ENCODE measurements at regions not wholly inside any gene's neighbourhood (a gene's known extent, or its start where the extent isn't known, plus 50 kb on each side); places are given as distances from the start of the nearest gene placed in this dataset.

- Histone ChIP-seq H4K5ac (ENCODE audit: insufficient read length, low read depth, low read length) (no peak overlapping the region), H3K9ac (replicated peaks in 1 of 4; ENCODE audit: extremely low read depth in 1 of 4, low read depth in 3 of 4, low read length in 3 of 4) (no peak overlapping the region), H4K91ac (replicated peaks; ENCODE audit: insufficient read length, low read length) (no peak overlapping the region), H4K8ac (ENCODE audit: extremely low read depth, insufficient read depth, low read length) (no peak overlapping the region), H3K56ac (replicated peaks; ENCODE audit: insufficient read length, low read depth, low read length) (no peak overlapping the region), H3K79me2 (ENCODE audit: control insufficient read depth in 1 of 2, insufficient read depth in 2 of 2, low read length in 2 of 2) (no peaks in the 10 kb centered on the region), H4K20me1 (replicated peaks in 1 of 2; ENCODE audit: control insufficient read depth in 1 of 2, insufficient read depth in 2 of 2, low read length in 2 of 2) (no peaks in the 10 kb centered on the region), H3K23ac (ENCODE audit: insufficient read length) (no peak overlapping the region), H3K27ac (ENCODE audit: low read depth, low read length) (no peak overlapping the region), H3K9me3 (ENCODE audit: insufficient read depth in 2 of 2, low read depth in 1 of 2, low read length in 1 of 2) (no peaks in the 10 kb centered on the region), H2BK5ac (ENCODE audit: low read depth, low read length) (no peak overlapping the region), H2BK12ac (ENCODE audit: low read depth, low read length) (no peak overlapping the region), H3K79me1 (ENCODE audit: low read depth, low read length) (no peaks in the 10 kb centered on the region), H2AK5ac (ENCODE audit: low read depth, low read length) (no peak overlapping the region), H3K4me1 (replicated peaks in 1 of 4; ENCODE audit: control insufficient read depth in 3 of 4, insufficient read depth in 4 of 4, low read length in 3 of 4) (peaks cover 7 to 15% (median 12%) of the 10 kb centered on the region in 4 experiments), H2BK120ac (replicated peaks; ENCODE audit: low read depth, low read length) (no peak overlapping the region), H2BK15ac (ENCODE audit: low read length) (no peak overlapping the region), H3K23me2 (ENCODE audit: low read depth, low read length) (no peaks in the 10 kb centered on the region), H3K4me3 (ENCODE audit: extremely low read depth in 1 of 4, insufficient read depth in 2 of 4, low read depth in 3 of 4, low read length in 4 of 4) (no peak overlapping the region), H3K4ac (replicated peaks; ENCODE audit: insufficient read length, low read depth, low read length) (no peak overlapping the region), H3K18ac (ENCODE audit: extremely low read depth, low read length) (no peak overlapping the region), H3K36me3 (ENCODE audit: control insufficient read depth in 2 of 4, insufficient read depth in 4 of 4, low read length in 3 of 4) (no peaks in the 10 kb centered on the region), H3K4me2 (ENCODE audit: insufficient read depth in 1 of 2, low read depth in 2 of 2, low read length in 2 of 2) (no peak overlapping the region), H3K27me3 (replicated peaks in 1 of 4; ENCODE audit: control insufficient read depth in 3 of 4, extremely low read depth in 1 of 4, insufficient read depth in 3 of 4, low read length in 3 of 4) (no peaks in the 10 kb centered on the region), H2AFZ (ENCODE audit: low read length) (no peak overlapping the region), H3K14ac (ENCODE audit: insufficient read length) (no peak overlapping the region), H2BK20ac (ENCODE audit: low read length) (no peak overlapping the region)
- 96% methylated on average over 1 of the region's 1 CpG; no CpG with 5 or more reads in 1 of the 2 experiments for WGBS, 2 experiments (ENCODE audit: extremely low coverage in 1 of 2, insufficient coverage in 1 of 2, insufficient read length in 1 of 2, insufficient replicate concordance in 2 of 2, low coverage in 1 of 2, low lambda C conversion rate in 2 of 2, missing lambda C conversion rate in 1 of 2)
- ChIA-PET CTCF (ENCODE audit: partially characterized antibody) (interaction anchor here (1.0 to 1.4 kb wide), 2 partner anchors 9 to 41 kb away, joined by 3 to 4 read pairs; no protein-coding TSS in a partner anchor), POLR2A (ENCODE audit: partially characterized antibody) (no interaction called here)
- FAIRE-seq (no peak), DNase-seq (ENCODE audit: low read depth in 1 of 2, low spot score in 2 of 2) (no peak)
- TF ChIP-seq ATF3 (IDR thresholded peaks at IDR 0.05; ENCODE audit: insufficient read depth, low read depth, low read length) (no peak), CREB1 (IDR thresholded peaks at IDR 0.05) (no peak), BRCA1 (IDR thresholded peaks at IDR 0.05; ENCODE audit: low read depth, low read length) (no peak), RBBP5 (IDR thresholded peaks at IDR 0.05; ENCODE audit: borderline replicate concordance, low read depth, low read length) (no peak), KDM4A (IDR thresholded peaks at IDR 0.05; ENCODE audit: low read depth, low read length, severe bottlenecking) (no peak), TEAD4 (IDR thresholded peaks at IDR 0.05; ENCODE audit: low read depth, low read length) (no peak), RNF2 (IDR thresholded peaks at IDR 0.05; ENCODE audit: borderline replicate concordance, low read depth, low read length, missing control alignments, poor library complexity, severe bottlenecking) (no peak), EP300 (IDR thresholded peaks at IDR 0.05; ENCODE audit: borderline replicate concordance in 1 of 2, low read depth in 2 of 2, low read length in 2 of 2) (no peak), SP1 (IDR thresholded peaks at IDR 0.05; ENCODE audit: low read depth, low read length) (no peak)
These were observed 119.0 kb upstream of the DAPK1 start for GRCh38 chr9:87378676-87379075.
